Ishikawa (cell line): ENCODE measurements at regions not wholly inside any gene's neighbourhood (a gene's known extent, or its start where the extent isn't known, plus 50 kb on each side); places are given as distances from the start of the nearest gene placed in this dataset.

Experiments
- EGR1 ChIP-seq: IDR thresholded peaks from 2 replicates; pipeline ENCODE4 v1.6.1; 2012
- EP300 ChIP-seq: IDR thresholded peaks from 2 replicates; pipeline ENCODE4 v1.6.1; 2012; ENCODE audit warnings: borderline replicate concordance
- FOXM1 ChIP-seq: IDR thresholded peaks from 2 replicates; pipeline ENCODE4 v1.6.1; 2012; ENCODE audit warnings: low read depth, borderline replicate concordance
- RAD21 ChIP-seq: IDR thresholded peaks from 2 replicates; pipeline ENCODE4 v1.6.1; 2012; ENCODE audit warnings: low read depth
- YY1 ChIP-seq: IDR thresholded peaks from 2 replicates; pipeline ENCODE4 v1.6.1; 2012; ENCODE audit warnings: low read depth
- TF ChIP-seq, protein P1 (sequence below): IDR thresholded peaks from 2 replicates; pipeline ENCODE4 v1.6.1; 2012
- TF ChIP-seq, protein P2 (sequence below): IDR thresholded peaks from 2 replicates; pipeline ENCODE4 v1.6.1; 2012; ENCODE audit warnings: low read depth, mild to moderate bottlenecking

DNA sequence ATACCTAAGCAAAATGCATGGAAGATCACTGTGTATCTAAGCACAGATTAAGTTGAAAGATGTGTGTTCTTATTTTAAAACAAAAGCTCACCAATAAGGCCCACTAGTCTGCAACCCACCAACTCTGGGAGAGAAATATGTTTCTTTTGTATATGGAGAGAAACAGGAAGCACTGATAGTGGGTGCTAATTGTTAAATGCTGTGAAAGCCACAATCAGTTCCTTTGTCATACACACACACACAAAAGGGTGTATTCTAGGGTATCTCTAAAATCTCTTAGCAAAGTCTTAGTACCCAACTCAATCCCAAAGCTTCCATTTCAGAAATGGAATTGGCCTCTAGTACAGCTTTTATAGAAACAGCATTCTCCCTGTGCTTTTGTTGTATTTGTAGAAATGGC lies 272.7 kb upstream of the FLRT2 start:
- TF ChIP-seq, protein P1, sequence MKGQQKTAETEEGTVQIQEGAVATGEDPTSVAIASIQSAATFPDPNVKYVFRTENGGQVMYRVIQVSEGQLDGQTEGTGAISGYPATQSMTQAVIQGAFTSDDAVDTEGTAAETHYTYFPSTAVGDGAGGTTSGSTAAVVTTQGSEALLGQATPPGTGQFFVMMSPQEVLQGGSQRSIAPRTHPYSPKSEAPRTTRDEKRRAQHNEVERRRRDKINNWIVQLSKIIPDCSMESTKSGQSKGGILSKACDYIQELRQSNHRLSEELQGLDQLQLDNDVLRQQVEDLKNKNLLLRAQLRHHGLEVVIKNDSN: no peak
- no peak for TF ChIP-seq RAD21
- no peak for TF ChIP-seq YY1
- TF ChIP-seq, protein P2, sequence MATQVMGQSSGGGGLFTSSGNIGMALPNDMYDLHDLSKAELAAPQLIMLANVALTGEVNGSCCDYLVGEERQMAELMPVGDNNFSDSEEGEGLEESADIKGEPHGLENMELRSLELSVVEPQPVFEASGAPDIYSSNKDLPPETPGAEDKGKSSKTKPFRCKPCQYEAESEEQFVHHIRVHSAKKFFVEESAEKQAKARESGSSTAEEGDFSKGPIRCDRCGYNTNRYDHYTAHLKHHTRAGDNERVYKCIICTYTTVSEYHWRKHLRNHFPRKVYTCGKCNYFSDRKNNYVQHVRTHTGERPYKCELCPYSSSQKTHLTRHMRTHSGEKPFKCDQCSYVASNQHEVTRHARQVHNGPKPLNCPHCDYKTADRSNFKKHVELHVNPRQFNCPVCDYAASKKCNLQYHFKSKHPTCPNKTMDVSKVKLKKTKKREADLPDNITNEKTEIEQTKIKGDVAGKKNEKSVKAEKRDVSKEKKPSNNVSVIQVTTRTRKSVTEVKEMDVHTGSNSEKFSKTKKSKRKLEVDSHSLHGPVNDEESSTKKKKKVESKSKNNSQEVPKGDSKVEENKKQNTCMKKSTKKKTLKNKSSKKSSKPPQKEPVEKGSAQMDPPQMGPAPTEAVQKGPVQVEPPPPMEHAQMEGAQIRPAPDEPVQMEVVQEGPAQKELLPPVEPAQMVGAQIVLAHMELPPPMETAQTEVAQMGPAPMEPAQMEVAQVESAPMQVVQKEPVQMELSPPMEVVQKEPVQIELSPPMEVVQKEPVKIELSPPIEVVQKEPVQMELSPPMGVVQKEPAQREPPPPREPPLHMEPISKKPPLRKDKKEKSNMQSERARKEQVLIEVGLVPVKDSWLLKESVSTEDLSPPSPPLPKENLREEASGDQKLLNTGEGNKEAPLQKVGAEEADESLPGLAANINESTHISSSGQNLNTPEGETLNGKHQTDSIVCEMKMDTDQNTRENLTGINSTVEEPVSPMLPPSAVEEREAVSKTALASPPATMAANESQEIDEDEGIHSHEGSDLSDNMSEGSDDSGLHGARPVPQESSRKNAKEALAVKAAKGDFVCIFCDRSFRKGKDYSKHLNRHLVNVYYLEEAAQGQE: no peak
- no peak for TF ChIP-seq EP300
- TF ChIP-seq FOXM1: no peak
- no peak for TF ChIP-seq EGR1
